ENCODE measurements at regions not wholly inside any gene's neighbourhood (a gene's known extent, or its start where the extent isn't known, plus 50 kb on each side); places are given as distances from the start of the nearest gene placed in this dataset.

DNA sequence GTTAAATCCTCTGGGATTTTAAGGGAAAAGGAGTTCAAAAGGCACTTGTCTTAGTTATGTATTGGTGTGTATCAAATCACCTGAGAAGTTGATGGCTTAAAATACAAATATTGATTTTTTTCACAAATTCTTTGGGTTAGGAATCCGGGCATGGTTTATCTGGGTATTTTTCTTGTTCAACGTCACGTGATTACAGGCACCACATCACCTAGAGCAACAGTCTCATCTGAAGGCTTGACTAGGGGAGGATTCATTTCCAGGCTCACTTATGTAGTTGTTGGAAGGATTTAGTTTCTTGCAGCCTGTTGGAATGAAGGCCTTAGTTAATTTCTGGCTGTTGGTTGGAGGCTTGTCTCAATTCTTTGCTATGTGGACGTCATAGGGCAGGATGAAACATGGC is 326.1 kb downstream of the STIM2 start:
- H3K27ac ChIP-seq, result no peak overlapping the region
- TF ChIP-seq POLR2A (IDR thresholded peaks at IDR 0.05), result no peak
- TF ChIP-seq, protein P1, sequence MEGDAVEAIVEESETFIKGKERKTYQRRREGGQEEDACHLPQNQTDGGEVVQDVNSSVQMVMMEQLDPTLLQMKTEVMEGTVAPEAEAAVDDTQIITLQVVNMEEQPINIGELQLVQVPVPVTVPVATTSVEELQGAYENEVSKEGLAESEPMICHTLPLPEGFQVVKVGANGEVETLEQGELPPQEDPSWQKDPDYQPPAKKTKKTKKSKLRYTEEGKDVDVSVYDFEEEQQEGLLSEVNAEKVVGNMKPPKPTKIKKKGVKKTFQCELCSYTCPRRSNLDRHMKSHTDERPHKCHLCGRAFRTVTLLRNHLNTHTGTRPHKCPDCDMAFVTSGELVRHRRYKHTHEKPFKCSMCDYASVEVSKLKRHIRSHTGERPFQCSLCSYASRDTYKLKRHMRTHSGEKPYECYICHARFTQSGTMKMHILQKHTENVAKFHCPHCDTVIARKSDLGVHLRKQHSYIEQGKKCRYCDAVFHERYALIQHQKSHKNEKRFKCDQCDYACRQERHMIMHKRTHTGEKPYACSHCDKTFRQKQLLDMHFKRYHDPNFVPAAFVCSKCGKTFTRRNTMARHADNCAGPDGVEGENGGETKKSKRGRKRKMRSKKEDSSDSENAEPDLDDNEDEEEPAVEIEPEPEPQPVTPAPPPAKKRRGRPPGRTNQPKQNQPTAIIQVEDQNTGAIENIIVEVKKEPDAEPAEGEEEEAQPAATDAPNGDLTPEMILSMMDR (IDR thresholded peaks at IDR 0.05), result no peak
- ATAC-seq, result no peak
- H3K4me3 ChIP-seq, result no peak overlapping the region
- H3K36me3 ChIP-seq (replicated peaks in 1 of 2; ENCODE audit: insufficient read depth in 1 of 2, low read depth in 2 of 2), result no peaks in the 10 kb centered on the region
- no peak for DNase-seq
- no peaks in the 10 kb centered on the region for H3K4me1 ChIP-seq
- intact Hi-C loops (cut with DNase I), result no loop called here
- H3K27me3 ChIP-seq, result no peaks in the 10 kb centered on the region
- 54 to 70% methylated on average over 4 of the region's 4 CpGs for WGBS, 2 donors
- H3K9me3 ChIP-seq, result no peaks in the 10 kb centered on the region

DNA sequence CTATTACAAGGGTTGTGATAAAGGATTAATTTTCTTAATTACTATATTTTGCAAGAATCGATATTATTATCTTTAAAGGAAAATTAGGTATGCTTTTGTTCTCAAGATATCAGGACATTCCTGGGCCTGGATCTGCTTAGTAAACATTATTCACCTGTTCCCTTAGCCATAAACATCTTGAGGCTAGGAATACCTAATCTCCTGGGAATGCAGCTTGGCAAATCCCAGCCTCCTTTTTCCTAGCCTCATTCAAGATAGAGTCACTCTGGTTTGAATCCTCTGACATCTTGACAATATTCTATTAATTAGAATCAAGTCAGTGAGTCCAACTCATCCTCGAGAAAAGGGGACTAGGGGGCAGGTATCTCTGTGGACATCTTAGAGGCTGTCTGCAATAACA is 327.1 kb downstream of the STIM2 start:
- ATAC-seq, result no peak
- WGBS, 2 donors, result 56 to 73% methylated on average over 2 of the region's 2 CpGs
- intact Hi-C loops (cut with DNase I), result no loop called here
- H3K9me3 ChIP-seq, result no peaks in the 10 kb centered on the region
- no peak for TF ChIP-seq POLR2A (IDR thresholded peaks at IDR 0.05)
- TF ChIP-seq, protein P1 (IDR thresholded peaks at IDR 0.05), result no peak
- H3K27ac ChIP-seq, result no peak overlapping the region
- no peaks in the 10 kb centered on the region for H3K27me3 ChIP-seq
- H3K4me3 ChIP-seq, result no peak overlapping the region
- H3K36me3 ChIP-seq (replicated peaks in 1 of 2; ENCODE audit: insufficient read depth in 1 of 2, low read depth in 2 of 2), result no peaks in the 10 kb centered on the region
- no peak for DNase-seq
- no peaks in the 10 kb centered on the region for H3K4me1 ChIP-seq

DNA sequence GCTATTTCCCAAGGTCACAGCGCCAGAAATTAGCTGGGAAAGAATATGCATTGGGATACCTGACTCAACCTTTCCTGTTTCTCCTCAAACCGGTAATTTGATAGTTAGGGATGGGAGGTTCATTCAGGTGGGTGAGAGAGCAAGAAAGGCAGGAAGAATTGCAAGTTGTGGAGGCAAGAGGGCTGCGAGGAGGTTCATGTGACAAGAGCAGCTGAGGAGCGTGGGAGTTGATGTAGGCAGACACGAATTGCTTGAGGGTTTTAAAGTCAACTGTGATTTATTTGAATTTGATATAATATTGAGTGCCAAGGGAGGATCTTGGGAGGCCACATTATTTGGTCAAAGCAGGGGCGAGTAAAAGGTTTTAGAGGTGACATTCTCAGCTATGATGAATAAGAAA is 329.0 kb downstream of the STIM2 start:
- no peak for TF ChIP-seq POLR2A (IDR thresholded peaks at IDR 0.05)
- TF ChIP-seq, protein P1 (IDR thresholded peaks at IDR 0.05), result no peak
- H3K27me3 ChIP-seq, result no peaks in the 10 kb centered on the region
- intact Hi-C loops (cut with DNase I), result no loop called here
- WGBS, 2 donors, result 22 to 25% methylated on average over 6 of the region's 6 CpGs
- DNase-seq (no peak), ATAC-seq (no peak)
- no peak overlapping the region for H3K4me3 ChIP-seq
- H3K9me3 ChIP-seq, result no peaks in the 10 kb centered on the region
- H3K27ac ChIP-seq, result no peak overlapping the region
- no peaks in the 10 kb centered on the region for H3K36me3 ChIP-seq (replicated peaks in 1 of 2; ENCODE audit: insufficient read depth in 1 of 2, low read depth in 2 of 2)
- no peaks in the 10 kb centered on the region for H3K4me1 ChIP-seq

DNA sequence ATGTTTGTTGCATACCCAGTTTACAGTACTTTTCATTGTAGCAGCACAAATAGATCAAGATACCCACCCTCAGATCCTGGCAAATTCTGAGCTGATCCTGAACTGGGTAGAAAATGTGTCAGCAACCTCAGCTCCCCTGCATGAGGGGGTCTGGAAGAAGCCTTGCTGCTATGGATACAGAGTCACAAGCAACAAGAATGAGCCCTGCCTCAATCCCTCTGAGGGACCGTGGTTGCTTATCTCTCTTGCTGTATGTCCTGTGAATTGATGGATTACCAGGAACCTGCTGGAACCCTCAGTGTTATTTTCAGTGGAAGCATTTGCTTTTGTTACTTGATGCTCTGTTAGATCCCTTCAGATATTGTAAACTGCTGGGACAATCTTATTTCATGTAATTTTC is 331.0 kb downstream of the STIM2 start:
- no peaks in the 10 kb centered on the region for H3K4me1 ChIP-seq
- no peaks in the 10 kb centered on the region for H3K36me3 ChIP-seq (replicated peaks in 1 of 2; ENCODE audit: insufficient read depth in 1 of 2, low read depth in 2 of 2)
- no peak for ATAC-seq
- intact Hi-C loops (cut with DNase I), result no loop called here
- no peak overlapping the region for H3K4me3 ChIP-seq
- 33 to 50% methylated on average over 1 of the region's 1 CpG for WGBS, 2 donors
- no peaks in the 10 kb centered on the region for H3K9me3 ChIP-seq
- TF ChIP-seq POLR2A (IDR thresholded peaks at IDR 0.05), result no peak
- TF ChIP-seq, protein P1 (IDR thresholded peaks at IDR 0.05), result no peak
- no peaks in the 10 kb centered on the region for H3K27me3 ChIP-seq
- DNase-seq, result no peak
- H3K27ac ChIP-seq, result no peak overlapping the region

DNA sequence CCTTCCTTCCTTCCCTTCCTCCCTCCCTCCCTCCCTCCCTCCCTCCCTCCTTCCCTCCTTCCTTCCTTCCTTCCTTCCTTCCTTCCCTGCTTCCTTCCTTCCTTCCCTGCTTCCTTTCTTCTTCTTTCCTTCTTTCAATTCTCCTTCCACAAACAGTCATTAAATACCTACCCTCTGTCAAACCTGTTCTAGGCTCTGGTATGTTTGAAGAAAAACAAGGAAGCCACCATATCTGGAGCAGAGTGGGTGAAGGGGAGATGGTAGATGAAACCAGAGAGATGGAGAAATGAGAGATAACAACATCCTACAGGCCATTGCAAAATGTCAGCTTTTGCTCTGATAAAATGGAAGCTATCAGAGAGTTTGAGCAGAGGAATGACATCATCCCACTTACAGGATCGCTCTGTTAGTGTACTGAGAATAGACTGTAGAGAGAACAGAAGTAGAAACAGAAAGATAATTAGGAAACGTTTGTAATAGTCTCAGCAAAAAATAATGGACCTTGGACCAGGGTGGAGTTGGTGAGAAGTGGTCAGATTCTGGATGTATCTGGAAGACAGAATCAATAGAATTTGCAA is 334.0 kb downstream of the STIM2 start:
- WGBS, 2 donors, result 46 to 54% methylated on average over 2 of the region's 2 CpGs
- DNase-seq, result no peak
- intact Hi-C loops (cut with DNase I), result no loop called here

More for the DNA sequence above, 334.0 kb downstream of the STIM2 start:
- Histone ChIP-seq H3K36me3 (replicated peaks in 1 of 2; ENCODE audit: insufficient read depth in 1 of 2, low read depth in 2 of 2) (no peaks in the 10 kb centered on the region), H3K4me1 (no peaks in the 10 kb centered on the region), H3K4me3 (no peak overlapping the region), H3K27ac (no peak overlapping the region), H3K27me3 (no peaks in the 10 kb centered on the region), H3K9me3 (no peaks in the 10 kb centered on the region)
- TF ChIP-seq, protein P1 (IDR thresholded peaks at IDR 0.05), result no peak
- no peak for TF ChIP-seq POLR2A (IDR thresholded peaks at IDR 0.05)
- ATAC-seq, result no peak

All from body of pancreas (tissue), 4 donors.